GM19372 (cell line): ENCODE measurements at regions not wholly inside any gene's neighbourhood (a gene's known extent, or its start where the extent isn't known, plus 50 kb on each side); places are given as distances from the start of the nearest gene placed in this dataset.
"Not testable (repeated sequence)": the region's sequence is repeated elsewhere in the genome, so short reads cannot be mapped to it uniquely, and the experiment has no call there.

ENCODE experiments used
- ATAC-seq: cut with Tn5 transposase; IDR thresholded peaks from one replicate; pipeline ENCODE4 v1.9.1; 2021; ENCODE audit warnings: mild to moderate bottlenecking, low read depth, moderate library complexity; ENCODE audit not compliant: unreplicated experiment

DNA sequence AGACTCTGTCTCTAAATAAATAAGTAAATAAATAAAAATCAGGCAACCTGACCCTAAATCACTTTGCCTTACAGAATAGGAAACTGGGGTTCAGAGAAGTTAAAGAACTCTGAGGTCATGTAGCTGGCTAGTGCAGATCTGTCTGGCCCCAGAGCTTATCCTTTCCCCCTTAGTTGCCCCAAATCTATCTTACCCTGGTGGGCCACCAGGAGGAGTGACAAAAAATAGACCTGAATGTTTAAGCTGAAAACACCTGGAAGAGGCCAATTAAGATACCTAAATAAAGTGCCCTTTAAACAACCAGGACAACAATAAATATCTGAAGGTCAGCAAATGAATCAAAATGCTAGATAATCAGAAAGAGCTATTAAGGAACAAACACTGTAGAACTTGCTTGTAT lies 59.7 kb downstream of the TEX35 start:
- ATAC-seq: no peak

DNA sequence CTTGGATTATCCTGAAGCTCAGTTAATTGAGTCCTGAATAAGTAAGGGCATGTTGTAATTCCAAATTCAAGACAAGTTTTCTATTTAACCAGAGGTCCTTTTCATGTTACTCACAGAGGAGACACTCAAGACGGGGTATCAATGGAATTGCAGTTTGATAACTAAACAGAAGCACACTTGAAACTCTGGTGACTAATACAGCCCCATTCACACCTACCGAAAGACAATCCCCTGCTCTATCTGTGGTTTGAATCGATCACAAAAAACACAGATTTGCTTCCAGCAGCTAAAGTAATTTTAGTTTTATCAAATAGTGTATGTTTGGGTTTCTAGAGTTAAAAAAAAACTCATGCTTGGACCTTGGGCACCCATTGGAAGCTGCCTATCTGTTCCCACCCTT lies 60.4 kb downstream of the TEX35 start:
- no peak for ATAC-seq

DNA sequence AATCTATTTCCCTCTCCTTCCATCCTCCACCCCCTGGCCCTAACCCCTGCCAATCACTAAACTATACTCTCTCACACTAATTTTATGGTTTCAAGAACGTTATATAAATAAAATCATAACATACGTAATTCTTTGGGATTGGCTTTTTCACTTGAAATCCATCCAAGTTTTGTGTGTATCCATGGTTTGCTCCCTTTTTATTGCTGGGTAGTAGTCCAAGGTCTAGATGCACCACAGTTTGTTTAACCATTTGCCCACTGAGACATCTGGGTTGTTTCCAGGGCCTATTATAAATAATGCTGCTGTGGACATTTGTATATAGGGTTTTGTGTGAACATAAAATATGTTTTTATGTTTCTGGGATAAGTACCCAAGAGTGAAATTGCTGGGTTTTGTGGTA lies 61.4 kb downstream of the TEX35 start:
- no peak for ATAC-seq

DNA sequence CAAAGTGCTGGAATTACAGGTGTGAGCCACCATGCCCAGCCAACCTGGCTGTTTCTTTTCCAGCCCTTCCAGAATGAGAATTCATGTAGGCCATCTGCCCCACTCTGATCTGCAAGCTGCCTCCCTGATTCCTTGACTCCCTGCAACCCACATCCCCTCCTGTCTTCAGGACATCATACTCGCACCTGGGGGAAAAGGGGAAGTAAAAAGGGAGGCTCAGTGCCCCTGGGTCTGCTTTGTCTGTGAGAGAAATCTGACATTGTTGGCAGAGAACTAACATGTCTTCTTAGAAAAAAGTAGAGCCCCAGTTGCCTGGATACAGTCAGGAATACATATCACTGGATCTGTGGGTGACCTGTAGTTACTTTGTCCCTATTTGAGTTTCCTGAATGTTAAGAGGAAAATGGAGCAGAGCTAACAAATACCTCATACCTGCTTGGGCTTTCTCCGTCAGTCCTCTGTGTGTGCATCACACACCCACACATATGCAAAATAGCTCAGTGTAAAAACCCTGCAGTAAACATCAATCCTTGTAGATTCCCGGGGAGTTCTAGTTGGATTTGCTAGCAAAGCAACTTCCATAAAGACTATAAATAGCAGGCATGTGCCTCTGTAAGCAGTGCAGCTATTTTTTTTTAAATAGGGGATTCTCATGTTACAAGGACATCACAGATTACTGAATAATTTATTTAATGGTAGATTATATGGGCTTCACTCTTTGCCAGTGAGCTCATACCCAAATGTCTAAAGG lies 62.9 kb downstream of the TEX35 start:
- ATAC-seq: no peak

DNA sequence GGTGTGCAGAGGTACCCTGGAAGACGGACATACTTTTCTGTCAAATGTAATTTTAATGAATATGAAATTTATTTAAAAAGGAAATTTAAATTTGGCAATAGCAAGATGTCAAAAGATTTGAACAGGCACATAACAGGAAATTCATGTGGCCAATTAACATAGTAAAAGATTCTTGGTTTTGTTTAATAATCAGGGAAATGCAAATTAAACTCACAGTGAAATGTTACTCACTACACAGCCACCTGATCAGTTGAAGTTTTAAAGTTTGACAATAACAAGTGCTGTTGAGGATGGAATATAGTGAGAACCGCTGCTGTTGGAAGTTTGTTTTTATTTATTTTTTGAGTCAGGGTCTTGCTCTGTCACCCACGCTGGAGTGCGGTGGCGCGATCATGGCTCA lies 63.9 kb downstream of the TEX35 start:
- ATAC-seq: no peak

DNA sequence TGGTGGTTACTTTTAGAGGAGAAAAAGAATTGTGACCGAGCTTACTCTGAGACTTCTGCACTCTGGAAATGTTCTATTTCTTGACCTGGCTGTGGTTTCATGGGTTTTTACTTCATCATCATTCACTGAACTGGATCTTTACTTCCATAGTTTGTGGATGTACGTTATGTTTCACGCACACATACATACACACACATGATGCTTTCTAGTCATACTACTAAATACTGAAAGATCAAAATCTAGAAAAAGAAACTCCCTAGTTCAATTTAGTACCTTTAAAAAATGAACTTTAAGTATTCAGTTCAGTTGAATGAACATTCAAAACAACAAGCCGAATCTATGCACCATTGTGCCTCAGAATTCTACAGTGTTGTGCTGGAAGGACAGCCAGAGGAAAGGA lies 65.0 kb downstream of the TEX35 start:
- ATAC-seq: no peak

DNA sequence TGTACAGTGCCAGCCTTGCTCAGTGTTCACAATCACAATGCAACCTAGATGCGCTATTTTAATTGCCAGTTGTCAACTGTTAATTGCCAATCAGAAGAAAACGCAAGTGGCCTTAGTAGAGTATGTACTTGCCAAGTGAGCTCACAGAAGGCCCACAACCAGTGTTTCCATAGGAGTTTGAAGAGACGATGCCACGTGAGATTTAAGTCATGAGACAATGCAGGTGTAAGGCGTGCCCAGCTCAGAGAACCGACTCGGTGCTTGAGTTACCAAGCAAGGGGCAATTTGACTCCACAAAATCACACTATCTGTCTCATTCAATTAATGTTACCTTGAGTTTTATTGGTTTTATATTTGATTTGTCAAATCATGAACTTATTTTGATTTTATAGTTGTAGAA lies 65.6 kb downstream of the TEX35 start:
- no peak for ATAC-seq

DNA sequence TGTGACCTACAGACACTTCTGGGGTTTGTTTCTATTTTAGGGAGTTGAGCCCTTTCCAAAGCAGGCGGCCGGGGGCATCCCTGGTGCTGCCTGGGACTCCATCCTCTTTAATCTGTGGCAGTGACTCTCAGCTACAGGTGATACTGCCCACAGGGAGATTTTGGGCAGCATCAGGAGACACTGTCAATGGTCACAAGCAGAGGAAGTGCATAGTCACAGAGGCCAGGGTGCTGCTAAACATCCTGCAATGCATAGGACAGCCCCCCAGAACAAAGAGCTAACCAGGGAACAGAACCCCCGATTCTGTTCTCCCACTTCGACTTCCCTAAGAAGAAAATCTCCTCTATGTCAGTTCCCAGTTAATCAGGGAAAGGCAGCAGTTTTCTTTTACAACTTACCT lies 66.2 kb downstream of the TEX35 start:
- no peak for ATAC-seq

DNA sequence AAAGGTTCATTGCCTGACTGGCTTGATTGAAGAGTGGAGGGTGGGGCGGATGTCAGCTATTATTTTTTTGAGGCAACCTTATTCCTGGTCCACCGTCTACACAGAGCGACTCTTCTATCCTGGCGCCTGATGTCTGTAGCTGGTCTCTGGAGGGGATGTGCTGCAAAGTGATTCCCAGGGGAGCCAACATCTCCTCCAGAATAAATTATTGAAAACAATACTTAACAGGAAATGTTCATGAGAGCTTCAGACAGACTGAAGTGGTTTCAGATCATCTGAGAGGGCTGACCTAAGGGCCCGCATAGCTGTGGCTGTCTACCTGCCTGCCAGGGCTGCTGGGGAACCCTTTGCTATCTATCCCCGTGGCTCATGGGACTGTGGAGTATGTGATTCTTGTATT lies 66.7 kb downstream of the TEX35 start:
- ATAC-seq: peak; percentile 42

DNA sequence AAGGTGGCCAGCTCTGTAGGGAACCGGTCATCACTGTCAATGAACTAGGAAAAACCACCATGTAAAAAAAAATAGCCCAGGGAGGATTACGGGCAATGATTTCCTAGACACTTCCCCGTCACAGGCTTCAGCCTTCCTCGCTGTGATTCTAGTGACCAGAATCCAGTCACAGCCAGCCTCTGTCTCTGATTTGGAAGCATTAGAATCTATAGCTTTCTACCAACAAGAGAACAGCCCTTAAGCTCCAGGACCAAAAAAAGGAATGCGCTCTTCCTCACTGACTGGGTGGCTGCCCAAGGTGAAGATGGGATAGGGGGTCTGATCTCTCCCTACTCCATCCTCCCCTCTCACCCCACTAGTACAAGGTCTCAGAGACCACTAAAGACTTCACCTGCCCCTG lies 67.2 kb downstream of the TEX35 start:
- no peak for ATAC-seq

DNA sequence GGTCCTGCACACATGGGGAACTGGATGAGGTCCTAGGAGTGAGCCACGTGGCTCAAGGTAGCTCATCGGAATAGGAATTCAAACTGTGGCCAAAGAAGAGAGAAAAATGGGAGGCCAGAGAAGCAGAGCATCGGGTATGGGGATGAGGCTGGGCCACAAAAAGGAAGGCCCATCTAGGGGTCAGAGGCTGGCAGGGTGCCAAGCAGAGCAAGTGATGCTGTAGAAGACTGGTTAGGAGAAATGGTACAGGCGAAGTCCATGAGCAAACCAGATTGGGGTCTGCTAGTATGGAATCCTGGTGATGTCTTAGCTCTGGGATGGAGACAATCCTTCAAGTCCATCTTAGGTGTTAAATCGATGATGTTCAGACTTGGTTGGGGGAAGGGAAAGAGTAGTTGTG lies 68.0 kb downstream of the TEX35 start:
- no peak for ATAC-seq

DNA sequence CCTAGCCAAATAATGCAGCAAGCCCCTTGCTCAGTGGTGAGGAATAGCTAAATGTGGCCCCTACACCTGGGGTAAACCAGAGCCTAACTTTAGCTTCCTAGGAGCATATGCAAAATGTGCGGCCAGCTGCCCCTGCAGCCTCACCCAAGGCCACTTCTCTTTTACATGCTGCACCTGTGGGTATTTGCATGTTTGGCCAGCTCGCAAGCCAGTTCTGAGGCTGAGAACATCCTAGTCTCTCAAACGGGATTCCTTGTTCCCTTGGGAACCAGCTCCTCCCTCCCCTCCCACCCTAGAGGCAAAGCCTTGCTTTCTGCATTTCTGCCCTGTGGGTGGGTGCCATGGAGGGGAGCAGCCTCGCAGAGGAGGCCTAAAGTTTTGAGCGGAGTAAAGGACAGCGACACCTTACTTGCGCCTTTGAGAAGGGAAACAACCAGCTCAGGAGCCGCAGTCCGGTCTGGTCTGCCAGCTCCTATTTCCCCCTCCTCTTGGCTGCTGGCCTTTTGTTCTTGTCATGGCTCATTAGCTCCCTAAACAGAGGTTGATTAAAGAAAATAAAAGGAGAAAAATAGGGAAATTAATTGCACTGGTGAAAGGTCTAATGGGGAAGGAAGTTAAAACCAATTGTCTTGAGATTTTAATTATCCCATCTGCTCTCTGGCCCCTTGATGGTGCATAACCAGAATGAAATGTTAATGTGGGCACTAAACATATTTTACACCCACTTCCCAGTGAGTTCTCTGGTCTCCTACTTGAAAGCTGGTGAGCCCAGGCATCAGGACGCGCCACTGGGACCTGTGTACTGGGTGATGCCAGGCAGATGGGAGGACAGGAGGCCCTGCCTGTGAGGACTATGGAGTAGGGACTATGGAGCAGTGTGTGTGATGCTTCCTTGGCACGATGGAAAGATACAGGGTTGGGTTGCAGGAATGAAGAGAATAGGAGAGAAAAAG lies 68.7 kb downstream of the TEX35 start:
- ATAC-seq: peak; percentile 82

DNA sequence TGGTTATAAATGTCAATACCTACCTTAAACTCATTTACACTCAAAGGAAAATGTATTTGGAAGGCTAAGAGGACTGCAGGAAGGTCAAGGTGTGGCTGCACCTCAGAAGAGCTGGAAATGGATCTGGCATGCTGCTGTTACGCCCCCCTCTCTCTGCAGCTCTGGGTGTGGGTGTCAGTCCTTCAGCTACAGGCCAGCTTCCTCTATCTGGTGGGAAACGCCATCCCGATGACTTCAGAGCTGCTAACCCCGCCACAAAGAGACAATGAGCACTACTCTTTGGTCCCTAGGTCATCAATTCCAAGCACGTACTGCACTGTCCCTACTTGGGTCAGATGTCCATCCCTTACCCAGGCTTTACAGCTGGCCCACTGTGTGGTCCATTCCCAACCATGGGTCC lies 74.2 kb downstream of the TEX35 start:
- no peak for ATAC-seq

DNA sequence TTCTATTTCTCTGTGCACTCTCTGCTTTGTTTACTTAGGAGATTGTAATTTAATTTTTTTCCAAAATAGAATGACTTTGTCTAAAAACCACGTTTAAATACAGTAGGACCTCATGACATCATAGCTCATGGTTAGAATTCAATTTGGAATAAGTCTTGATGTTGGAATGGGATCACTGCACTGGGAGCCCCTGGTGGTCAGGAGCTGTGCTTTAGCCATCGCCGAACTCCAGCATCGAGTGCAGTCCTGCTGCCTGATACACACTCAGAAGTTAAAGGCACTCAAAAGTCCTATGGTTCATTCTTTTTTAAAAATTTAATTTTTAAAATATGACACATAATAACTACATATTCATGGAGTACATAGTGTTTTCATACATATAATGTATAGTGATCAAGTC lies 75.1 kb downstream of the TEX35 start:
- ATAC-seq: no peak

DNA sequence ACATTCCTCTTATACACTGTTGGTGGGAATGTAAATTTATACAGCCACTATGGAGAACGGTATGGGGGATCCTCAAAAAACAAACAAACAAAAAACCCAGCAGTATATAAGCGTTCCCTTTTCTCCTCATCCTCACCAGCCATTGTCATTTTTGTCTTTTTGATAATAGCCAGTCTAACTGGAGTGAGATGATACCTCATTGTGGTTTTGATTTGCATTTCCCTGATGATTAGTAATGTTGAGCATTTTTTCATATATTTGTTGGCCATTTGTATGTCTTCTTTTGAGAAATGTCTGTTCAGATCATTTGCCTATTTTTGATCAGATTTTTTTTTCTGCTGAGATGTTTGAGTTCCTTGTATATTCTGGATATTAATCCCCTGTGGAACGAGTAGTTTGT lies 76.1 kb downstream of the TEX35 start:
- ATAC-seq: not testable (repeated sequence)

DNA sequence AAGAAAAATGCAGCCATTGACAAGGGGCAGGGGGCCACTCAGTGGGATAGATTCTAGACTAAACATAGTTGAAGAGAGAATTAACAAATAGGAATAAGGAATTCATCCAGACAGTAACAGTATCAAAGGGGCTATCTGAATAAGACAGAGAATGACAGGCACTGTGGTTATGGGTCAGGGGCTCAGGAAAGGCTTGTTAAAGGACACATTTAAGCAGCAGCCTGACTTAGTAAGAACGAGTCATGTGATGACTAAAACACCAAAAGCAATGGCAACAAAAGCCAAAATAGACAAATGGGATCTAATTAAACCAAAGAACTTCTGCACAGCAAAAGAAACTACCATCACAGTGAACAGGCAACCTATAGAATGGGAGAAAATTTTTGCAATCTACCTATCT lies 78.9 kb downstream of the TEX35 start:
- not testable (repeated sequence) for ATAC-seq

DNA sequence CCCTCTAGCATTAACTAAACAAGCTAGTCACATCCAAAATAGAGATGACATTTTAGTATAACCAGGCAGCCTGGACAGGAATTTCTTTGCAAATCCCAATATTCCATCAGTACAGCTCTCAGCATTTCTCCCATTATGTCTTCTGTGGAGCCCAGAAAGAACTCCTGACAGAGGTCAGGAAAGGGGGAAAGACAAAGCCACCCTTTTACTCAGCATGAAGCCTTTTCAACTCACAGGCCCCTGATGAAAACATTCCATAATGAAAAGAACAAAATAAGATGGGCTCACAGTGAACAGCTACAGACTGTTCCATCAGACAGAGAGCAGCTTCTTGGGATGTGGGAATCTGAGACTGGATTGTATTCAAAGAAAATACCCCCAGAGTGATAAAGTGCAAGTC lies 80.6 kb downstream of the TEX35 start:
- no peak for ATAC-seq

DNA sequence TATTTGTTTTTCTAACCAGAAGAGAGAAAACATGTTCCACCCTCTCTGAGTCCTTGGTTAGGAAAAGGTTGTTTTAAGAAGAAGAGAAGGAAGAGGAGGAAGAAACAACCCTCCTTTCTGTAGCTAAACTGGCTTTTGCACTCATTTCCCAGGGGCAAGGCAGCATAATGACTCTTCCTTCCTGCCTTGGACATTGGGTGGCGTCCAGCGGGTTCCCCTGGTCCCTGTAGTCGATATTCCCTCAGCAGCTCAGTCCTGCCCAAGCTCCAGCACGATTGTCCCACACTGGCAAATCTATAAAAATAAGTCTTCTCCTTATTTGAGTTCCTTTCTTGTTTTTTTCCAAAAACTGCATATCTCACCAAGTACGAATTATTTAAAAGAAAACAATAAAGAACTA lies 81.2 kb downstream of the TEX35 start:
- ATAC-seq: no peak

DNA sequence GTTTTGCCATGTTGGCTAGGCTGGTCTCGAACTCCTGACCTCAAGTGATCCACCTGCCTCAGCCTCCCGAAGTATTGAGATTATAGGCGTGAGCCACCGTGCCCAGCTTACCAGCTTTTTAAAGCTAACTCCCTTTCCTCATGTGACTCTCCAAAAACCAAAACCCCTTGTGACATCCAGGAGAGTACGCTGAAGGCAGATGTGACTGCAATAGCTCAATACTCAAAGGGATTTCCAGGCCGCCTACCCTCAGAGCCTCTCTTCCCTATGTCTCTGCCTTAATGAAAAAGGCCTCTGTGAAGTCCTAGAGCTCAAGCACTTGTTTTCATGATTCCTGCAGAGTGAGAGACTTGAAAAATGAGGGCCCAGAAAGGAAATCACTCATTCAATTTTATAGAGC lies 82.6 kb downstream of the TEX35 start:
- no peak for ATAC-seq

DNA sequence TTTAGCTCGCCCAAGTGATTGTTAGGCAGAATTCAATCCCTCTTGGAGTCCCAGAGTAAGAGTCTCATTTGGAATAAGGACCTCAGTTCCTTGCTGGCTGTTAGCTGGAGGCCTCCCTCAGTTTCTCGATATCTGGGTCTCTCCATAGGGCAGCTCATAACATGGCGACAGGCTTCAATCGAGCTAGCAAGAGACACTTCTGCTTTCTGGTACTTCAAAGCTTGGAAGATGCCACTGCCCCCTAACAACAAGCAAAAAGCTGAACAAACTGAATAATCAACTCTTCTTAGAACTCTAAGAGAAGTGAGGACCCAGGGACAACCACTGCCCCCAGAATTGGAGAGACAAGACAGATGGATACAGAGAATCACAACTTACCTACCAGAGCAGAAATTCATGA lies 86.2 kb downstream of the TEX35 start:
- no peak for ATAC-seq

DNA sequence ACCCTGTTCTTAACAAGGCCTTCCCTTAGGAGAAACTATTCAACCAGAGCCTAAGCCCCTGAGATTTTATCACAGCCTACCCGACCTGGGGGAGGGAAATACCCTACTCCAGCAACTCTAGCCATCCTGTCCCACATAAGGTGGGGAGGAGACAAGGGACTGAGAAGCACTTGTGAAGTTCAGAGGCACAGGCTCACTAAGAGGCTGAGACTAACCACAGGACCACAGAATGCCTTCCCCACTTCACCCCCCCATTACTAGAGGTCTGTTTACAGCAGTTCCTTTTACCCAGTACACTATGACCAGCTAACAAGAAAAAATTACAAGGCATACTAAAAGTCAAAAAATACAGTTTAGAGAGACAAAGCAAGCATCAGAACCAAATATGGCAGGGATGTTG lies 86.8 kb downstream of the TEX35 start:
- ATAC-seq: no peak

DNA sequence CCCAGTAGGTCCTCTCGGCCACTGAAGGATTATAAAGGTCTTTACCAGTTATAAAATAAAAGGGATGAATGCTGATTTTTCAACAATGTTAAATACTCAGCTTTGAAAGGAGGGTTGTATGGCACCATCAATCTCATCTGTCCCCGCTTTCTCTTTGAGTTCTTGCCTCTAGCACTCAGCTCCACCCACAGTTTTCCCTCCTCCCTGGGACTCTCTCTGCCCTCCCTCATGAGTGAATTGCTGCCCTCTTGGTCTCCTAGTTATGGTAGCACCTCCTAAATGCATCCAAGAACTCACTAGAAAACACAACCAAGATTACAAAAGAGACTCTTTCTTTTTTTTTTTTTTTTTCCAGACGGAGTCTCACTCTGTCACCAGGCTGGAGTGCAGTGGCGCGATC lies 91.0 kb downstream of the TEX35 start:
- ATAC-seq: no peak
